Type B pancreatic cell (in vitro differentiated cells): ENCODE measurements at regions not wholly inside any gene's neighbourhood (a gene's known extent, or its start where the extent isn't known, plus 50 kb on each side); places are given as distances from the start of the nearest gene placed in this dataset.
"Not testable (repeated sequence)": the region's sequence is repeated elsewhere in the genome, so short reads cannot be mapped to it uniquely, and the experiment has no call there.

Experiments used
- DNase-seq: peaks from one replicate; pipeline ENCODE4 v3.0.0; 2021; ENCODE audit warnings: mixed read lengths; ENCODE audit not compliant: unreplicated experiment; ENCODE audit errors: extremely low spot score
- H3K27ac Mint-ChIP-seq: 2 replicates; pipeline ENCODE4 v1.8.0; 2021; ENCODE audit warnings: mild to moderate bottlenecking, mixed read lengths
- H3K27me3 Mint-ChIP-seq: 2 replicates; pipeline ENCODE4 v1.8.0; 2021; ENCODE audit warnings: mixed read lengths
- H3K36me3 Mint-ChIP-seq: 2 replicates; pipeline ENCODE4 v1.8.0; 2021; ENCODE audit warnings: mixed read lengths
- H3K4me1 Mint-ChIP-seq: one replicate; pipeline ENCODE4 v1.8.0; 2021; ENCODE audit warnings: mixed read lengths; ENCODE audit not compliant: unreplicated experiment
- H3K4me3 Mint-ChIP-seq: 2 replicates; pipeline ENCODE4 v1.8.0; 2021; ENCODE audit warnings: mild to moderate bottlenecking, mixed read lengths
- H3K9me3 Mint-ChIP-seq: 2 replicates; pipeline ENCODE4 v1.8.0; 2021; ENCODE audit warnings: mixed read lengths
- CTCF ChIP-seq: fragments of 200-600 bp; sonication (generic); conservative IDR thresholded peaks from 2 replicates; pipeline ENCODE4 v1.5.0; 2021; ENCODE audit warnings: antibody characterized with exemption, mild to moderate bottlenecking

DNA sequence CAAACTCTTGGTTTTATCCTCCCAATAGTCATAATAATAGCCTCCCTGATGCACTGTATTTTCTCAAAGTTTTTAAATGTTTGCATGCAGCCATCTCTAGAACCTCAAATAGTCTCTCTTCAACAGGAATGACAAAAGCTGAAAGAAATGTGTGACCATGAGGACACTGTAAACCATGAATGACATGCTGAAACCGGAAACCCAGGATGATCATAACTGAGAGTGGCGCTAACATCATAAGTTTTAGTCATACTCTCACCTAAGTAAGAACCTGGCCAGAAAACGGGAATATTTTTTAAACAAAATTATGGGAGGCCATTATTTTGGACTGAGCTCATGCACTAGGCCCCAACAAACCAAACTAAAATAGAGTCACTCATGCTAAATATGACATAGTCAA is 278.4 kb upstream of the STXBP5 start:
- Mint-ChIP-seq H3K36me3 (no peaks in the 10 kb centered on the region), H3K27me3 (no peaks in the 10 kb centered on the region), H3K27ac (no peak overlapping the region), H3K4me3 (no peak overlapping the region), H3K4me1 (no peaks in the 10 kb centered on the region), H3K9me3 (peaks cover 5% of the 10 kb centered on the region)
- TF ChIP-seq CTCF = no peak
- no peak for DNase-seq

DNA sequence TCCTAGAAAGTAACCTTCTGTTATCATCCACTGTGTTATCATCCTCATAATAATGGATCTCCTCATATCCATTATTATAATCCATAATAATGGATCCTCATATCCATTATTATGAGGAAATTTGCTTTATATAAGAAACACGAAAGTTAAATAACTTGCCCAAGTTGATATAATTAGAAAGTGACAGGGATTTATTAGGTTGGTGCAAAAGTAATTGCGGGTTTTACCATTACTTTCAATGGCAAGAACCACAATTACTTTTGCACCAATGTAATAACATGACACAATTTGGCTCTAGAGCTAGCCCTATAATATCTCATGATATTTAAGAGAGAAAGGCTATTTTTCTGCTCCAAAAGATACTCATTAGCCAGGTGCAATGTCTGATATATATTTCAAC is 275.7 kb upstream of the STXBP5 start:
- Mint-ChIP-seq H3K9me3 (peaks cover 5% of the 10 kb centered on the region), H3K27ac (no peak overlapping the region), H3K4me1 (no peaks in the 10 kb centered on the region), H3K4me3 (no peak overlapping the region), H3K36me3 (no peaks in the 10 kb centered on the region), H3K27me3 (peaks cover 4% of the 10 kb centered on the region)
- no peak for TF ChIP-seq CTCF
- DNase-seq = no peak

DNA sequence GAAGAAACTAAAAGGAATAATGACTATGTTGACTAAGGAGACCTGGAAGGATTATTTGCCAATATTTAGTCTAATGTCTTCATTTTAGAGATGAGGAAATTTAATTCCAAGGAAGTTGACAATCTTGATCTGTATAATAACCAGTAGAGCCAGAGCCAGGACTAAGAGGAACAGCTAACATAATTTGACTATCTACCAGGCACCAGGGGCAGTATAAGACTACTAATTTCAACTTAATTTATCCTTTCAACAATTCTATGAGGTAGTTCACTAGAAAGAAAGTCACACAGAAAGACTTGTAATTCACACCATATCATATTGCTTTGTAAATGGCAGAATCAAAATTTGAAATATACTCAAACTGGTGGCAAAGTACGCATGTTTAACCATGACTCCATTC is 273.0 kb upstream of the STXBP5 start:
- Mint-ChIP-seq H3K9me3 (peaks cover 5% of the 10 kb centered on the region), H3K4me1 (no peaks in the 10 kb centered on the region), H3K4me3 (no peak overlapping the region), H3K27ac (no peak overlapping the region), H3K36me3 (no peaks in the 10 kb centered on the region), H3K27me3 (peaks cover 4% of the 10 kb centered on the region)
- no peak for DNase-seq
- TF ChIP-seq CTCF = no peak

DNA sequence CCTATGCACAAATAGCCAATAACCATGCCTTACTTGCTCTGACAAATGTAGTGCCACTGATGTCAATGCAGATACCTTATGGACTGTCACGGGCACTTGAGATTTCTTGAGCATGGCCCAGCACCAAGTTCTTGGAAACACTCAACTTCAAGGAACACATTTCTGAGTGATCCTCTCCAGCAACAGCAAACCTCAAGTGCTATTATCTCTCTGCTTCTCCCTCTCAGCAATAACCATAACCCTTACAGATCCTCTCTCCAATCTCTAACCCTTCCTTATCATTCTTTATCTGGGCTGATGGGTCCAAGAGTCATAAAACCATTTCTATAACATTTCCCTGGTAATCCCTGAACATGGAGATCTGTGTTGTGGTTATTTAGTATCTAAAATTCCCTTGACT is 266.9 kb upstream of the STXBP5 start:
- H3K9me3 Mint-ChIP-seq = peaks cover 7% of the 10 kb centered on the region
- H3K4me3 Mint-ChIP-seq = no peak overlapping the region
- no peaks in the 10 kb centered on the region for H3K4me1 Mint-ChIP-seq
- no peak for DNase-seq
- no peak overlapping the region for H3K27ac Mint-ChIP-seq
- H3K36me3 Mint-ChIP-seq = no peaks in the 10 kb centered on the region
- H3K27me3 Mint-ChIP-seq = peaks cover 3% of the 10 kb centered on the region
- no peak for TF ChIP-seq CTCF

DNA sequence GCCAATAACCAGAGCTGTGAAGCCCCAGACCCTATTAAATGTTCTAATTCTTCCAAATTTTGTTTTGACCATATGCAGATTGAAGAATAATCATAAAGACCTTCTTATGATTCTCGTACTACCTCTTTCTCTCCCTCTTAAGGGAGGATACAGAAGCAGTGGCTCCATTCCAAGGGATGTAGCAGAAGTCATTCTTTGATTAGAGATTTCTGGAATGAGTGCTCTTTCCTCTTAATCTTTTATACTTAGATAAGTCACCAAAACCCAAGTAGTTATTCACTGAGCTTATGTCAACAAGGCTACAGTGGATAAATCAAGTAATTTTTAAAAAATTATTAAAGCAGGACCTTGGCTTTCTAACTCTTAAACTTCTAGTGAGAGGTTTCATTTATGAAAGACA is 266.0 kb upstream of the STXBP5 start:
- Mint-ChIP-seq H3K36me3 (no peaks in the 10 kb centered on the region), H3K4me3 (no peak overlapping the region), H3K27me3 (no peaks in the 10 kb centered on the region), H3K27ac (no peak overlapping the region), H3K4me1 (no peaks in the 10 kb centered on the region), H3K9me3 (peaks cover 8% of the 10 kb centered on the region)
- no peak for TF ChIP-seq CTCF
- DNase-seq = no peak

DNA sequence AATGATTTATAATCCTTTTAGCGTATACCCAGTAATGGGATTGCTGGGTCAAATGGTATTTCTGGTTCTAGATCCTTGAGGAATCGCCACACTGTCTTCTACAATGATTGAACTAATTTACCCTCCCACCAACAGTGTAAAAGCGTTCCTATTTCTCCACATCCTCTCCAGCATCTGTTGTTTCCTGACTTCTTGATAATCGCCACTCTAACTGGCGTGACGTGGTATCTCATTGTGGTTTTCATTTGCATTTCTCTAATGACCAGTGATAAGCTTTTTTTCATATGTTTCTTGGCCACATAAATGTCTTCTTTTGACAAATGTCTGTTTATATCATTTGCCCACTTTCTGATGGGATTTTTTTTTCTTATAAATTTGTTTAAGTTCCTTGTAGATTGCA is 264.8 kb upstream of the STXBP5 start:
- H3K4me1 Mint-ChIP-seq, H3K36me3 Mint-ChIP-seq: not testable (repeated sequence)

More for the DNA sequence above, 264.8 kb upstream of the STXBP5 start:
- DNase-seq, H3K9me3 Mint-ChIP-seq, H3K27me3 Mint-ChIP-seq, H3K4me3 Mint-ChIP-seq, H3K27ac Mint-ChIP-seq: not testable (repeated sequence)
